NCI-H2107 treated with DMSO at 0.1 percent for 48 hours (cell line): ENCODE measurements at regions not wholly inside any gene's neighbourhood (a gene's known extent, or its start where the extent isn't known, plus 50 kb on each side); places are given as distances from the start of the nearest gene placed in this dataset.
"Not testable (repeated sequence)": the region's sequence is repeated elsewhere in the genome, so short reads cannot be mapped to it uniquely, and the experiment has no call there.

Experiments used
- DNase-seq: peaks from one replicate; lab custom pipeline; 2025; ENCODE audit not compliant: unreplicated experiment; lab: John Stamatoyannopoulos, UW

DNA sequence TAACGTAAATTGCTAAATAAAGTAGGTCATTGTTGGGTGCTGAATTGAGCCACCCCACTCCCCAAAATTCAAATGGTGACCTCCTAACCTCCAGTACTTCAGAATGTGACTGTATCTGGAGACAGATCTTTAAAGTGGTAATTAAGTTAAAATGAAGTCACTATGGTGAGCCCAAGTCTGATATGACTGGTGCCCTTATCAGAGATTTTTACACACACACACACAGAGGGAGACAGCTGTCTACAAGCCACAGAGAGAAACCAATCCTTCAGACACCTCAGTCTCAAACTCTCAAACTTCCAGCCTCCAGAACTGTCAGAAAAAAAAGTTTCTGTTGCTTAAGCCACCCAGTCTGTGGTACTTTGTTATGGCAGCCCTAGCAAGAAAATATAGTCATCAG is 879.2 kb upstream of the INTU start:
- DNase-seq = no peak

DNA sequence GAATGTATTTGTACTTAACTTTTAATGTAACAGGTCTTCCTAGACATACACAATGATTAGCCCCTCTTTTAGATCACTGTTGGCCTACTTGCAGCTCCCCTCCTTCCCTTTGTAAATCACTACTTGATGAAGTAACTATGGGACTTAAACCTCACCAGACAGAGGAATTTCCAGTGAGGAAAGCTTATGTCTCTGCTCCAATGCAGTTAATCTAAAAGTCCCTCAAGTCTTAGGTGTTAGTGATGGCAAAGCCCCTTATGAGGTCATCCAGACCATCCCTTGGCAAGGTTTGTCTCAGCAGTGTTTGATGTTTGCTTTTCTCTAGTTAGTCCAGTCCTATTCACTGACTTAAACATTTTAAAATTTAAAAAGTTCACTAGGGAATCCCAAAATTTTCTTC is 877.3 kb upstream of the INTU start:
- DNase-seq = no peak

GRCh38 chr4:126756050-126756829 is 876.5 kb upstream of the INTU start:
- no peak for DNase-seq

DNA sequence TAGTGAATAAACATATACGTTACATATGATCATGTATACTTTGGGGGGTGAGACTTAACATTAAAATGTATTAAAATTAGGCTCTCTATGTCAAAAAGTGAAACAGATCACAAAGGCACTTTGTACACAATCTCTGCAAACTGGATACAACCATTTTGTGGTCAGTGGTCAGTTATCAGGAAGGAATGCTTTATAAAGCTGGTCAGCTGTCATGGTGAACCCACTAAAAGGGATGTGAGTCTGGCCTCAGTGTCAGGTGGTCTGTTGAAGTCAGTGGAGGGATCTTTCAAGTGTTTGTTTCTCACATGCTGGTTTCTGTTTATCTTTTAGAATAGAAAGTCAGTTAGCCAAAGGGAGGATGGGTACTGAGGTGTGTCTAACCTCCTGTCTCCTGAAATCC is 875.5 kb upstream of the INTU start:
- DNase-seq = no peak

- DNase-seq = no peak
Measured at GRCh38 chr4:126758493-126758892, 874.3 kb upstream of the INTU start.

DNA sequence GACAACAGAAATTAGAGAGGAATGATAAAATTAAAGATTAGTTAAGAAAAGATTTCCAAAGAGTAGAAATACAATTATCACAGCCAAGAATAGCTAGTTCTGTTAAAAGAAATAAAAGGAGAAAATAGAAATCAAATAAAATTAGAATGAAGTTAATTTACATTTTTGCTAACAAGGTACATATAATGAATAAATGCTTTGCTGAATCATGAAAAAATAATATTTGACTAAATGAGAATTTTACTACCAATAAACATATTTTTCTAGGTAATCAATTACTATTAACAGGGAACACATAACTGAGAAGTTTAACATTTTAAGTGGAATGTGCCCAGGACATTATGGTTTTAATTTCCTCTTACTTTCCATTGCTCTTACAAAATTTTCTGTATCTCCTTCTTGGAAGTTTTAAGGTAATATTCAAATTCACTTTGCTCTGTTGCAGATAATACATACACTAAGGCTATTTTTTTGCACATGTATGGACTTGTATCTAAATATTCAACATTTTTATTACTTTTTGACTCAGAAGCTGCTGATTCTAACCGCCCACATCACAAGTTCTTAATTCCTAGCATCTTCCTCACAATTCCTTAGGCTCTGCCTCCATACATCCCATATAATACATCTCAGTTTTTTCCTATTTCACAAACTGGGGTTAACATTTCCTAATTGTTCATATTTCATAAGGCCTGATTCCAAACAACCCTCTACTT is 870.7 kb upstream of the INTU start:
- DNase-seq = no peak

DNA sequence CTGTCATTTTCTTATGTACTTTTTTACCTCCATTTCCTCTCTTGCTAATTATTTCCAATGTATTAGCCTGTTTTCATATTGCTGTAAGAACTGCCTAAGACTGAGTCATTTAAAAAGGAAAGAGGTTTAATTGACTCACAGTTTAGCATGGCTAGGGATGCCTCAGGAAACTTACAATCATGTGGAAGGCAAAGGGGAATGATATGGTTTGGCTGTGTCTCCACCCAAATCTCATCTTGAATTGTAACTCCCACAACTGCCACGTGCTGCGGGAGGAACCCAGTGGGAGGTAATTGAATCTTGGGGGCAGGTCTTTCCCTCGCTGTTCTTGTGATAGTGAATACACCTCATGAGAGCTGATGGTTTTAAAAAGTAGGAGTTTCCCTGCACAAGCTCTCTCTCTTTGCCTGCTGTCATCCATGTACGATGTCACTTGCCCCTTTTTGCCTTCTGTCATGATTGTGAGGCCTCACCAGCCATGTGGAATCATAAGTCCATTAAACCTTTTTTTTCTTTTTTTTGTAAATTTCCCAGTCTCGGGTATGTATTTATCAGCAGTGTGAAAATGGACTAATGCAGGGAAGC is 870.0 kb upstream of the INTU start:
- no peak for DNase-seq

GRCh38 chr4:126766241-126766640 is 866.5 kb upstream of the INTU start:
- no peak for DNase-seq

GRCh38 chr4:126768338-126768737 is 864.4 kb upstream of the INTU start:
- DNase-seq = no peak

- DNase-seq = not testable (repeated sequence)
Measured at GRCh38 chr4:126770811-126771553, 861.8 kb upstream of the INTU start.

DNA sequence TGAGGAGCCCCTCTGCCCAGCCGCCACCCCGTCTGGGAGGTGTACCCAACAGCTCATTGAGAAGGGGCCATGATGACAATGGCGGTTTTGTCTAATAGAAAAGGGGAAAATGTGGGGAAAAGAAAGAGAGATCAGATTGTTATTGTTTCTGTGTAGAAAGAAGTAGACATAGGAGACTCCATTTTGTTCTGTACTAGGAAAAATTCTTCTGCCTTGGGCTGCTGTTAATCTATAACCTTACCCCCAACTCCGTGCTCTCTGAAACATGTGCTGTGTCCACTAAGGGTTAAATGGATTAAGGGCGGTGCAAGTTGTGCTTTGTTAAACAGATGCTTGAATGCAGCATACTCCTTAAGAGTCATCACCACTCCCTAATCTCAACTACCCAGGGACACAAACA is 861.1 kb upstream of the INTU start:
- not testable (repeated sequence) for DNase-seq

- no peak for DNase-seq
Measured at GRCh38 chr4:126772662-126773061, 860.1 kb upstream of the INTU start.

- DNase-seq = no peak
Measured at GRCh38 chr4:126775485-126776106, 857.2 kb upstream of the INTU start.

DNA sequence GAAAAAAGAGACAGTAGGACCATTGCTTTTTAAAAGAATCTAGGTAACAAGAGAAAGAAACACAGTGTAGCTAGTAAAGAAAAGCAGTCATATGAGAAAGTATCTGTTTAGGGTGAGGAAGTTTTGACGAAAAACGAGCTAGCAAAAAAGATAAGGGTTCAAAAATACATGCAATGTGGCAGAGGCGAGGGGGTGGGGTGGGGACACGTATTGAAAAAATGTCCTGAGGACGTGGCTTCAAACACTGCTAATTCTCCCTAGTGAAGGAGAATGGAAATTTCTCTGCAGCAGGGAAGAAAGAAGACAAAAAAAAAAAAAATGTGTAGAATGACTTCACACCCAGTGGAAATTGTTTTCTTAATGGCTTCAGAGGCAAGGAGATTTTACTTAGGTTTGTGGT is 856.4 kb upstream of the INTU start:
- DNase-seq = no peak

GRCh38 chr4:126777649-126778048 is 855.1 kb upstream of the INTU start:
- DNase-seq = no peak

DNA sequence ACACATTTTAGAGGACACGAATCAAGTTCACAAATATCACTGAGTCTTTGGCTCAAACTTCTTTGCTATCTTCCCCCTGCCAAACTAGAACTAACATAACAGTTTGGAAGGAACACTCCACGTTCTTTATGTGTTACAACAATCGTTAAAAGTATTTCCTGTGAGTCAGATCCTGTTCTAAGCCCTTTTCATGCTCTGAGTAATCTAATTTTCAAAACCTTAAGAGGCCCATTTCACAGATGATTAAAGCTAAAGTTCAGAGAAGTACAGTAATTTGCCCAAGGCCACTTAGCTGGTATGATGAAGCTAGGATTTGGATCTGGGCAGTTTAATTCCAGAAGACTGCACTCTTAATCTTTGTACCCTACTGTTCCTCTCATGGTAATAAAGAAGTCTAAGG is 854.4 kb upstream of the INTU start:
- DNase-seq = no peak

GRCh38 chr4:126779001-126779400 is 853.8 kb upstream of the INTU start:
- no peak for DNase-seq

DNA sequence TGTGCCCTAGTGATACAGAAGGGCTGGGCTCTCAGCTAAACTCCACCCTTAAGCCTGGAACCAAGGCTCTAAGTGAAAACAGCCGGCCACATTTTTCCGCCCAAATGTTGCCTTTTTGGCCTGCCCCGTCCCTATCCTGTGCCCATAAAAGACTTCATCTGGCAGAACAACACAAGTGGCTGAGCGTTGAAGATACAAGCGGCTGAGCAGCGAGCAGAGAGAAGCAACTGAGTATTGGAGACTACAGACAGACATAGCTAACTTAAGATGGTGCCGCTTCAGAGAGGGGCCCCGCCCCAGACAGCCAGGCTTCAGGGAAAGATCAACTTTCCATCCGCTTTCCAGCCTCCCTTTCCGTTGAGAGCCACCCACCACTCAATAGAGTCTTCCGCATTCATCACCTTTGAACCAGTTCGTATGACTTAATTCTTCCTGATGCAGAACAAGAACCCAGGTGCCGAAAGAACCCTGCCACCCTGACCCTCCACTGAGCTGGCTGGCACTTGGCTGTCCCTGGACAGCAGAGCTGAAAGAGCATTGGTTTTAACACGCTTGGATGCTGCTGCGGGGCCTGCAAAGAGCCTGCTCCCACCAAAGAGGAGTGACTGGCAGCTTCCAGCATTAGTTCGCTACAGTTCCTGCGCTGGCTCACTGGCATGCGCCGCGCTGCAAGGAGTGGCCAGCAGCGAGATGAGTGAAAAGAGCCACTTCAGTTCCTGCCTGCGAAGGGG is 853.2 kb upstream of the INTU start:
- DNase-seq = no peak

DNA sequence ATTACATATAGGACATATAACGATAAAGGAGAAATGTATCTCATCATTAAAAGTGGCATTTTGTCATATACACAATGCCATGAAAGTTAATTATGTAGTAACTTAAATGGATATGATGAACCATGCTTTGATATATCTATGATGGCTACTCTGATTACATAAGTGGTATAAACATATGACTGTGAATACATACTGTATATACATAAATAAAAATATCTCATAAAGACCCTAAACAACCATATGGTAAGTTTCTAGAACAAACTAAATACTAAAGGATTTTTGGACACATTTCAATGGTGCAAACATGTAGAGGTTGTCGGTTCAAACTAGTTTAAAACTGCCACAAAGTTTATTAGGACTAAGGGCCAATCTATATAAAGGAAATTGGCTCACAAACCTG is 849.6 kb upstream of the INTU start:
- no peak for DNase-seq

GRCh38 chr4:126784966-126785580 is 847.7 kb upstream of the INTU start:
- DNase-seq = no peak
